Fibroblast of peridontal ligament (primary cell): ENCODE measurements at regions not wholly inside any gene's neighbourhood (a gene's known extent, or its start where the extent isn't known, plus 50 kb on each side); places are given as distances from the start of the nearest gene placed in this dataset.
A peak's percentile ranks its signal among the peaks of the same experiment; 100 is the strongest.

ENCODE experiments used
- DNase-seq: peaks from one replicate; pipeline ENCODE4 v3.0.0-alpha.2; 2010; ENCODE audit errors: extremely low read depth

DNA sequence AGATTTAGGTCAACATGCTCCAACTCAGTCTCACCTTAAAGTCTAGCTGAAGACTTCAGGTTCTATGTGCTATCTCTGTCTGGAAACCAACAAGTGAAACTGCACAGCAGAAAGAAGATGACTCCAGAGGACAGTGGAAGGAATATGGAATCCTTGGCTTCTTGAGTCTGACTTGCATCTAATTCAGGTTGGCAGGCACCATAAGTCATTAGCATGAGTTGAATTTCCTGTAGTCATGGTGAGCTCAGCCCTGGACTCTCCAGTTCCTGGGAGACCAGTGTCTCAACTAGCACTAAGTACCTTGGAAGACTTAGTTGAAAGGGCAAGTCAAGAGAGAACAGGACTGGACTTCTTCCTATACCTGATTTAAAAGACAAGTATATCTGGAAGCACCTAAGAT is 129.7 kb downstream of the DTWD1 start:
- DNase-seq: peak; percentile 3

DNA sequence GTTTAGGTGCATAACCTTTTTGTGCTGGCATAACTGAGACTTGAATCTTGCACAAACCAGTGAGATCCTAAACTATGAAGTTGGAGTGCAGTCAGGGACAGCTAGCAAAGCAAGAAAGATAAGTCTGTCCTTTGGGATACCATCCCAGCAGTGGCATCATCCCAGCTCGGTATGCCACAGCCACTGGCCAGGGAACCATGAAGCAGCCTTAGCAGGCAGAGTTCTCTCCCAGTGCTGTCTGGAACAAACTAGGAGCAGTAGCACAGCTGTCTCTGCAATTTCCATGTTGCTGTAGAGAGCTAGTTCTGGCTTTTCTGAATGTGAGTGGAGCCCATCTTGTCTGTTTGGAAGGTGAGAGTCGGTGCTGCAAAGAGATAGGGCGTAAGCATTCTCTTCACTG is 130.3 kb downstream of the DTWD1 start:
- DNase-seq: no peak

DNA sequence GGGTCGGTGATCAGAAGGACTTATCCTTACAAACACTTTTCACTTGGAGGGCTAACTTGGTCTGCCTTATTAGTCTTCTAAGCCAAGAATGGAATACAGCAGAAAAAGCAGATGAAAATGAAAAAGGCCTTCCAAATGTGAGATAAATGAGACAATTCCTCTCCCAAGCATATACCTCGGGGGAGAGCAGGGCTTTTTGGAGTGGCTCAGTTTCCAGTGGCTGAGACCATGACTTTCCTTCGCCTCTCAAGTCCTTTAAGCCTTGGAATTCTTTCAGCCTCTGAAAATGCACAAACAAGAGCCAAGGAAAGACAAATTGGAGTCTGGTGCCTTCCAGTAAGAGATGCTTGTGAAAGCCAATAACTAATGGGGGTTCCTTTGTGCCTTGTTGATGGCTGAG is 130.9 kb downstream of the DTWD1 start:
- no peak for DNase-seq

DNA sequence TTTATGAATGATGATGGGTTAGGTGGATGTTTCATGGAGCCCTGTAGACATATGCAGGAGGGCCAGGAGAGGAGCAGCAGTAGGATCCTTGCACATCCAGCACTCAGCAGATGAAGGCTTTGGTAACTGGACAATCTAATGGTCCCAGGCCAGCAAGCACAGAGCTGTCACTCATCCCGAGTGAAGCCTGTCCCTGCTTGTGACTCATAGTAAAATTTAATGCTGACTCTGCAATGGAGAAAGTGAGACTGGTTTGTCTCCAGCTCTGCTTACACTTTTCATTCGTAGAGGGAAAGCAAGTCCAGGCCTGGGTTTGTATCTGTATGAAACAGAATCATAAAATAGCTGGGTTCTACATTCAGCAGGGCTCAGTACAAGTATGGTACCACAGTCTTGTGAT is 131.7 kb downstream of the DTWD1 start:
- DNase-seq: no peak

DNA sequence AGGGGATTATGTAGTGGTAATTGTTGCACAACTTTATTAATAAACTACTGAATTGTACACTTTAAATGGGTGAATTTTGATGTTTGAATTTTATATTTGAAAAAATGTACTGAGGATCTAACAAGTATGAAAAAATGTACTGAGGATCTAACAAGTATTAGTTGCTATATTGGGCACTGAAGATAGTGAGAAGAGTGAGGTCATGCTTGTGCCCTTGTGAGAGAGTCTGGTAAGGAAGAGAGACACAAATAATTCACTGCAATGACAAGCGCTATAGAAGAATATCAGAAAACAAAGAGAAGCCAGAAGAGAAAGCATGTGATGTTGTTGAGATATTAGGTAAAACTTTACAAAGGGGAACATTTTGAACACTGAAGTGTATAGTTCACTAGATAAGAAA is 137.6 kb downstream of the DTWD1 start:
- DNase-seq: peak; percentile 3

DNA sequence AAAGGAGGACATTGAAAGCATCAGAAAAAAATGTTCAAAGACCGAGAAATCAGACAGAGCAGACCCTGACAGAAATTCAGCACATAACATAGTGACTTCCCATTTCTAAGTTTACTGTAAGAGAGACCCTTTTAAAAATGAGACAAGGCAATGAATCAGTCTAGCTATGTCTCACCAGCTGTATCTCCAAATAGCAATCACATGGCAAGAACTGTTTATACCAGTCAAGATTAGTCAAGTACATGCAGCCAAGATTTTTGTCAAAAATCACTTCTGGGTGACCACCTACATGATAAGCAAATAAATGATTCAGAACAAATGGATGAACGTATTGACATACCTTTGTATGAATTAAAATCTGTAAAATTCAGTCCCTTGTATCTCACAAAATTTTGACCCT is 138.0 kb downstream of the DTWD1 start:
- DNase-seq: peak; percentile 55

DNA sequence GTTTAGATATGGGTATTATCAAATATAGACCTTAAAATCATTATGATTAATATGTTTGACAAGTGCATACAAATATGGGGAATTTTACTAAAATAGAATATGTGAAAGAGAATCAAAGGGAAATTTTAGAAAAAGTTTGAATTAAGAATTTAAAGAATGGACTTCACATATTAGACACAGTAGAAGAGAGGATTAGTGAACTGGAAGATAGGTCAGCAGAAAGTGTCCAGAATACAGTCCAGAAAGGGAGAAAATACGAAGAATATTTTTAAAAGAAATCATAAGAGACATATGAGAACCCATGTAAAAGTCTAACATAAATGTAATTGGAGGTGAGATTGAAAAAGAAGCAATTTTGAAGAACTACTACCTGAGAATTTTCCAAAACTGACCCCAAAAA is 139.9 kb downstream of the DTWD1 start:
- DNase-seq: no peak

DNA sequence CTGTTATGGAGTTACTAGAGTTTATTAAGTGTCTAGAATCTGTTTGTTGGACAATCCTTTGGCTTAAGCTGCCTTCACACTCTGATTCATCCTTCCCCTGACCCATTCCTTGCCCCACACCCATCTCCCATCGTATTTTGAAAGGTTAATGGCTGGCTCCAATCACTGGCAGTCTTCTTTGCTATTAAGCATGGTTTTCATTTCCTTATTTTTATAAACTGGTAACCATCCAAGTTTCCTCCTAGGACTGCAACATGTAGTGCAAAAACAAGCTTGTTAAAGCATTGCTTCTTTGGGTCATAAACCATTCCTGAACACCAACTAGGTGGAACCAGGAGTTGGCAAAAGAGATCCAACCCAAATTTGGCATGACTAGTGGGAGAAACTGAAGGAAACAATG is 148.4 kb downstream of the DTWD1 start:
- peak; percentile 49 for DNase-seq

DNA sequence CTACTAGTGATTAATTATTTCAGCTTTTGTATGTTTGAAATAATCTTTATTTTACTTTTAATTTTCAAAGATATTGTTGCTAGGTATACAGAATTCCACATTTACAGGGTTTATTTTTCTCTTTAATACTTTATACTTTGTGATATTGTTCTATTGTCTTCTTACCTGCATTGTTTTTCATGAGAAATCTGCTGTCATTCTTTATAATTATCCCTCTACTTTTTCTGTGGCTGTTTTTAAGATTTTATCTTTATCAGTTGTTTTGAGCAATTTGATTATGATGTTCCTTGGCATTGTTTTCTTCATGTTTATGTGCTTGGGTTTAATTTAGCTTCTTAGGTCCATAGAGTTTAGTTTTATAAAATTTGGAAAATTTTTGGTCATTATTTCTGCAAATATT is 168.6 kb downstream of the DTWD1 start:
- DNase-seq: no peak

DNA sequence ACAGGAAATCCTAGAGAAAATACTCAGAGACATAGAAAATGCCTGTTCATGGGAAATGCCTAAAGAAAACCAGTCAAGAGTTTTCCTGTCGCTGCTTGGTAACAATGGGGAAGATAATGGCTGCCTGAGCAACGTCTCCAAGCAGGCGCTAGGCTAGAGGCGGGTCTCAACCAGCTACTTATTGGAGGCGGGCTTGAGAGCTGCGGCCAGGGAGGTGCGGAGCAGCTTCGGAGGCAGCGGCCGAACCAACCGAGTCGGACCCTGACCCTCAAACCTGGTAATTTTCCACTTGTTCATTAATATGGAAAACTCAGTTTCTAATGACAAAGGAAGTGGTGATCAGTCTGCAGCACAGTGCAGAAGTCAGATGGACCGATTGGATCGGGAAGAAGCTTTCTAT is 173.1 kb downstream of the DTWD1 start:
- no peak for DNase-seq

DNA sequence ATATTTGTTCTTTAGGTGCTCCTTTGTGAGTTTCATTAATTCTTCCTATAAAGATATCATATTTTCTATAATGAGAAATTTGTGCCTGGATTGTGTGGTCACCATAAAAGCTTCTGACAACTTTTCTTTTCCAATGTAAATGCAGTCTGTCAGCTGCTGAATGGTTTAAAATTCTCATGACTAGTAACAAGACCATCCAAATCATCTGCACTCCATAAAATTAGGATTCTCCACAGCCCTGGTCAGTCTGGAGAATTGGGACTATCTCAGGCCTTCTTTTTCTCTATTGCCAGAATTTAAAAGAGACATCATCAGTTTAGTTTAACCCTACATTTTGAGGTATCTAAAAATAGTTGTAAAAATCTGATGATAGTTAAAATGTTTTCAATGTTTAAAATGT is 180.9 kb downstream of the DTWD1 start:
- no peak for DNase-seq
